BLaER1 (cell line): ENCODE measurements at regions not wholly inside any gene's neighbourhood (a gene's known extent, or its start where the extent isn't known, plus 50 kb on each side); places are given as distances from the start of the nearest gene placed in this dataset.

ENCODE experiments used
- H3K27ac ChIP-seq: shearing (Covaris generic); formaldehyde crosslinking; 2 replicates; pipeline ENCODE4 v1.8.1; 2022
- H3K27me3 ChIP-seq: shearing (Covaris generic); formaldehyde crosslinking; 2 replicates; pipeline ENCODE4 v1.8.1; 2022
- H3K36me3 ChIP-seq: shearing (Covaris generic); formaldehyde crosslinking; 2 replicates; pipeline ENCODE4 v1.8.1; 2022
- H3K4me1 ChIP-seq: shearing (Covaris generic); formaldehyde crosslinking; 2 replicates; pipeline ENCODE4 v1.8.1; 2022
- H3K4me2 ChIP-seq: shearing (Covaris generic); formaldehyde crosslinking; 2 replicates; pipeline ENCODE4 v1.8.1; 2022
- H3K4me3 ChIP-seq: shearing (Covaris generic); formaldehyde crosslinking; 2 replicates; pipeline ENCODE4 v1.8.1; 2022
- H3K9ac ChIP-seq: shearing (Covaris generic); formaldehyde crosslinking; 2 replicates; pipeline ENCODE4 v1.8.1; 2022
- H3K9me3 ChIP-seq: shearing (Covaris generic); formaldehyde crosslinking; 2 replicates; pipeline ENCODE4 v1.8.1; 2022
- H4K20me1 ChIP-seq: shearing (Covaris generic); formaldehyde crosslinking; 2 replicates; pipeline ENCODE4 v1.8.1; 2022
- Cebpa-rat ChIP-seq: shearing (Covaris generic); IDR thresholded peaks from 2 replicates; pipeline ENCODE4 v1.8.1; 2022

GRCh38 chr4:14897217-14897616 is 105.1 kb upstream of the CPEB2 start:
- H3K9me3 ChIP-seq, result no peaks in the 10 kb centered on the region
- H3K36me3 ChIP-seq, result no peaks in the 10 kb centered on the region
- no peak overlapping the region for H3K27ac ChIP-seq
- H3K27me3 ChIP-seq, result no peaks in the 10 kb centered on the region
- H3K4me2 ChIP-seq, result no peak overlapping the region
- no peaks in the 10 kb centered on the region for H3K4me1 ChIP-seq
- no peak for TF ChIP-seq Cebpa-rat
- H3K4me3 ChIP-seq, result no peak overlapping the region
- H3K9ac ChIP-seq, result no peak overlapping the region
- no peaks in the 10 kb centered on the region for H4K20me1 ChIP-seq

GRCh38 chr4:14898989-14899388 is 103.3 kb upstream of the CPEB2 start:
- no peaks in the 10 kb centered on the region for H3K36me3 ChIP-seq
- no peak overlapping the region for H3K27ac ChIP-seq
- no peaks in the 10 kb centered on the region for H3K27me3 ChIP-seq
- H3K9me3 ChIP-seq, result no peaks in the 10 kb centered on the region
- TF ChIP-seq Cebpa-rat, result no peak
- no peak overlapping the region for H3K4me2 ChIP-seq
- no peak overlapping the region for H3K9ac ChIP-seq
- no peak overlapping the region for H3K4me3 ChIP-seq
- H4K20me1 ChIP-seq, result no peaks in the 10 kb centered on the region
- H3K4me1 ChIP-seq, result no peaks in the 10 kb centered on the region

- Histone ChIP-seq H3K9me3 (no peaks in the 10 kb centered on the region), H3K4me3 (no peak overlapping the region), H3K36me3 (no peaks in the 10 kb centered on the region), H3K27ac (no peak overlapping the region), H4K20me1 (no peaks in the 10 kb centered on the region), H3K27me3 (no peaks in the 10 kb centered on the region), H3K4me2 (no peak overlapping the region), H3K9ac (no peak overlapping the region), H3K4me1 (peaks cover 10% of the 10 kb centered on the region)
- TF ChIP-seq Cebpa-rat, result no peak
Observed at GRCh38 chr4:14902342-14902741, 99.9 kb upstream of the CPEB2 start.

GRCh38 chr4:14903321-14903720 is 99.0 kb upstream of the CPEB2 start:
- H3K9me3 ChIP-seq, result no peaks in the 10 kb centered on the region
- H3K4me3 ChIP-seq, result no peak overlapping the region
- no peak overlapping the region for H3K4me2 ChIP-seq
- H3K36me3 ChIP-seq, result no peaks in the 10 kb centered on the region
- no peak overlapping the region for H3K9ac ChIP-seq
- H3K27me3 ChIP-seq, result no peaks in the 10 kb centered on the region
- H4K20me1 ChIP-seq, result no peaks in the 10 kb centered on the region
- H3K4me1 ChIP-seq, result peaks cover 10% of the 10 kb centered on the region
- TF ChIP-seq Cebpa-rat, result no peak
- H3K27ac ChIP-seq, result no peak overlapping the region

GRCh38 chr4:14906805-14907204 is 95.5 kb upstream of the CPEB2 start:
- peaks cover 10% of the 10 kb centered on the region for H3K4me1 ChIP-seq
- H3K27me3 ChIP-seq, result no peaks in the 10 kb centered on the region
- H3K4me2 ChIP-seq, result peak overlapping the region; percentile 32; the same call in 1 of the 2 replicates
- no peak for TF ChIP-seq Cebpa-rat
- no peaks in the 10 kb centered on the region for H3K36me3 ChIP-seq
- H4K20me1 ChIP-seq, result no peaks in the 10 kb centered on the region
- H3K27ac ChIP-seq, result no peak overlapping the region
- no peak overlapping the region for H3K9ac ChIP-seq
- H3K9me3 ChIP-seq, result no peaks in the 10 kb centered on the region
- H3K4me3 ChIP-seq, result no peak overlapping the region

- no peak overlapping the region for H3K4me2 ChIP-seq
- H3K27me3 ChIP-seq, result no peaks in the 10 kb centered on the region
- no peak overlapping the region for H3K27ac ChIP-seq
- TF ChIP-seq Cebpa-rat, result no peak
- H3K4me3 ChIP-seq, result no peak overlapping the region
- H3K36me3 ChIP-seq, result no peaks in the 10 kb centered on the region
- no peak overlapping the region for H3K9ac ChIP-seq
- peaks cover 10% of the 10 kb centered on the region for H3K4me1 ChIP-seq
- no peaks in the 10 kb centered on the region for H3K9me3 ChIP-seq
- H4K20me1 ChIP-seq, result no peaks in the 10 kb centered on the region
Observed at GRCh38 chr4:14908635-14909034, 93.6 kb upstream of the CPEB2 start.

- H3K4me1 ChIP-seq, result peaks cover 10% of the 10 kb centered on the region
- H3K36me3 ChIP-seq, result no peaks in the 10 kb centered on the region
- no peaks in the 10 kb centered on the region for H4K20me1 ChIP-seq
- H3K9me3 ChIP-seq, result no peaks in the 10 kb centered on the region
- H3K4me2 ChIP-seq, result no peak overlapping the region
- no peaks in the 10 kb centered on the region for H3K27me3 ChIP-seq
- no peak overlapping the region for H3K4me3 ChIP-seq
- TF ChIP-seq Cebpa-rat, result no peak
- H3K27ac ChIP-seq, result no peak overlapping the region
- no peak overlapping the region for H3K9ac ChIP-seq
Observed at GRCh38 chr4:14910411-14910810, 91.9 kb upstream of the CPEB2 start.

- Histone ChIP-seq H3K36me3 (no peaks in the 10 kb centered on the region), H4K20me1 (no peaks in the 10 kb centered on the region), H3K27ac (no peak overlapping the region), H3K4me2 (no peak overlapping the region), H3K4me3 (no peak overlapping the region), H3K27me3 (no peaks in the 10 kb centered on the region), H3K9ac (no peak overlapping the region), H3K9me3 (no peaks in the 10 kb centered on the region), H3K4me1 (no peaks in the 10 kb centered on the region)
- no peak for TF ChIP-seq Cebpa-rat
Observed at GRCh38 chr4:14912426-14912825, 89.9 kb upstream of the CPEB2 start.

GRCh38 chr4:14915018-14915417 is 87.3 kb upstream of the CPEB2 start:
- Histone ChIP-seq H4K20me1 (no peaks in the 10 kb centered on the region), H3K4me1 (no peaks in the 10 kb centered on the region), H3K9me3 (no peaks in the 10 kb centered on the region), H3K9ac (no peak overlapping the region), H3K4me3 (no peak overlapping the region), H3K36me3 (no peaks in the 10 kb centered on the region), H3K27me3 (no peaks in the 10 kb centered on the region), H3K4me2 (no peak overlapping the region), H3K27ac (no peak overlapping the region)
- TF ChIP-seq Cebpa-rat, result no peak

- Histone ChIP-seq H3K9ac (no peak overlapping the region), H3K27me3 (no peaks in the 10 kb centered on the region), H4K20me1 (no peaks in the 10 kb centered on the region), H3K4me2 (no peak overlapping the region), H3K27ac (no peak overlapping the region), H3K36me3 (no peaks in the 10 kb centered on the region), H3K9me3 (no peaks in the 10 kb centered on the region), H3K4me1 (no peaks in the 10 kb centered on the region), H3K4me3 (no peak overlapping the region)
- TF ChIP-seq Cebpa-rat, result no peak
Observed at GRCh38 chr4:14916554-14917297, 85.6 kb upstream of the CPEB2 start.

- no peak overlapping the region for H3K4me2 ChIP-seq
Observed at GRCh38 chr4:14917298-14917633, 85.0 kb upstream of the CPEB2 start.

More at GRCh38 chr4:14917298-14917633, 85.0 kb upstream of the CPEB2 start:
- Histone ChIP-seq H3K4me1 (no peaks in the 10 kb centered on the region), H3K27ac (no peak overlapping the region), H3K9ac (no peak overlapping the region), H4K20me1 (no peaks in the 10 kb centered on the region), H3K36me3 (no peaks in the 10 kb centered on the region), H3K4me3 (no peak overlapping the region), H3K27me3 (no peaks in the 10 kb centered on the region), H3K9me3 (no peaks in the 10 kb centered on the region)
- no peak for TF ChIP-seq Cebpa-rat
